ENCODE measurements at regions not wholly inside any gene's neighbourhood (a gene's known extent, or its start where the extent isn't known, plus 50 kb on each side); places are given as distances from the start of the nearest gene placed in this dataset.
"Not testable (repeated sequence)": the region's sequence is repeated elsewhere in the genome, so short reads cannot be mapped to it uniquely, and the experiment has no call there.

GRCh38 chr2:90226465-90227072 lies 1535.1 kb downstream of the RPIA start:
- not testable (repeated sequence) for H2AFZ ChIP-seq (ENCODE audit: low read length); H3K4me1 ChIP-seq (ENCODE audit: insufficient read depth, low read length); H3K4me3 ChIP-seq (ENCODE audit: insufficient read depth, low read length); H3K36me3 ChIP-seq (ENCODE audit: insufficient read depth, low read length); H4K20me1 ChIP-seq (ENCODE audit: insufficient read depth, low read length); H3K4me2 ChIP-seq (ENCODE audit: insufficient read depth, low read length); H3K79me2 ChIP-seq (ENCODE audit: insufficient read depth, low read length); H3K9me3 ChIP-seq (ENCODE audit: low read depth, low read length); H3K27me3 ChIP-seq (ENCODE audit: insufficient read depth, low read length); H3K27ac ChIP-seq (ENCODE audit: low read depth, low read length); DNase-seq (ENCODE audit: insufficient read length, low spot score, missing footprints)
- TF ChIP-seq, protein P1, sequence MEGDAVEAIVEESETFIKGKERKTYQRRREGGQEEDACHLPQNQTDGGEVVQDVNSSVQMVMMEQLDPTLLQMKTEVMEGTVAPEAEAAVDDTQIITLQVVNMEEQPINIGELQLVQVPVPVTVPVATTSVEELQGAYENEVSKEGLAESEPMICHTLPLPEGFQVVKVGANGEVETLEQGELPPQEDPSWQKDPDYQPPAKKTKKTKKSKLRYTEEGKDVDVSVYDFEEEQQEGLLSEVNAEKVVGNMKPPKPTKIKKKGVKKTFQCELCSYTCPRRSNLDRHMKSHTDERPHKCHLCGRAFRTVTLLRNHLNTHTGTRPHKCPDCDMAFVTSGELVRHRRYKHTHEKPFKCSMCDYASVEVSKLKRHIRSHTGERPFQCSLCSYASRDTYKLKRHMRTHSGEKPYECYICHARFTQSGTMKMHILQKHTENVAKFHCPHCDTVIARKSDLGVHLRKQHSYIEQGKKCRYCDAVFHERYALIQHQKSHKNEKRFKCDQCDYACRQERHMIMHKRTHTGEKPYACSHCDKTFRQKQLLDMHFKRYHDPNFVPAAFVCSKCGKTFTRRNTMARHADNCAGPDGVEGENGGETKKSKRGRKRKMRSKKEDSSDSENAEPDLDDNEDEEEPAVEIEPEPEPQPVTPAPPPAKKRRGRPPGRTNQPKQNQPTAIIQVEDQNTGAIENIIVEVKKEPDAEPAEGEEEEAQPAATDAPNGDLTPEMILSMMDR (IDR thresholded peaks at IDR 0.05; ENCODE audit: extremely low read depth, low read depth, low read length) = peak; percentile 12

- H3K79me2 ChIP-seq (ENCODE audit: insufficient read depth, low read length); H3K27ac ChIP-seq (ENCODE audit: low read depth, low read length); H3K36me3 ChIP-seq (ENCODE audit: insufficient read depth, low read length); DNase-seq (ENCODE audit: insufficient read length, low spot score, missing footprints); H2AFZ ChIP-seq (ENCODE audit: low read length); H3K27me3 ChIP-seq (ENCODE audit: insufficient read depth, low read length); H3K4me3 ChIP-seq (ENCODE audit: insufficient read depth, low read length); H4K20me1 ChIP-seq (ENCODE audit: insufficient read depth, low read length); H3K4me2 ChIP-seq (ENCODE audit: insufficient read depth, low read length); H3K9me3 ChIP-seq (ENCODE audit: low read depth, low read length); H3K4me1 ChIP-seq (ENCODE audit: insufficient read depth, low read length): not testable (repeated sequence)
These were observed 1539.7 kb downstream of the RPIA start for GRCh38 chr2:90231199-90231598.

DNA sequence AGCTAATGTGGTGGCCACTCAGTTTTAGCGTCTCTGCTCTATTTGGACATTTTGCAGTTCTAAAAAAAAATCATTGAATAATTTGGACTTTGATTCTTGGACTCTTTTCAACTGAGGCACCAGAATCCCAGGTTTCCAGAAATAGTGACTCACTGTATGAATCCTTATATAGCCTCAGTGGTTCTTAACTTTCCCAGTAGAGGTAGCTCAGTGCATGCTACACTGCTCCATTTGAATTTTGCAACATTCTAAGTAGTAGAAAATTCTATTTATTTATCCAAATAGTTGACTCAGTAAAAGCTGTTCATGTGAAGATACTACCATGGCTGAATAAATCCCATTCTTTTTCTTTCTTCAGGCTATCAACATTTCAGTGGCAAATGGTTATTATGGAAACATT lies 1544.0 kb downstream of the RPIA start:
- not testable (repeated sequence) for DNase-seq (ENCODE audit: insufficient read length, low spot score, missing footprints); H3K36me3 ChIP-seq (ENCODE audit: insufficient read depth, low read length); H3K4me1 ChIP-seq (ENCODE audit: insufficient read depth, low read length); H3K4me2 ChIP-seq (ENCODE audit: insufficient read depth, low read length); H3K27me3 ChIP-seq (ENCODE audit: insufficient read depth, low read length); H2AFZ ChIP-seq (ENCODE audit: low read length); H3K4me3 ChIP-seq (ENCODE audit: insufficient read depth, low read length); H3K9me3 ChIP-seq (ENCODE audit: low read depth, low read length); H3K27ac ChIP-seq (ENCODE audit: low read depth, low read length); H3K79me2 ChIP-seq (ENCODE audit: insufficient read depth, low read length); H4K20me1 ChIP-seq (ENCODE audit: insufficient read depth, low read length)

DNA sequence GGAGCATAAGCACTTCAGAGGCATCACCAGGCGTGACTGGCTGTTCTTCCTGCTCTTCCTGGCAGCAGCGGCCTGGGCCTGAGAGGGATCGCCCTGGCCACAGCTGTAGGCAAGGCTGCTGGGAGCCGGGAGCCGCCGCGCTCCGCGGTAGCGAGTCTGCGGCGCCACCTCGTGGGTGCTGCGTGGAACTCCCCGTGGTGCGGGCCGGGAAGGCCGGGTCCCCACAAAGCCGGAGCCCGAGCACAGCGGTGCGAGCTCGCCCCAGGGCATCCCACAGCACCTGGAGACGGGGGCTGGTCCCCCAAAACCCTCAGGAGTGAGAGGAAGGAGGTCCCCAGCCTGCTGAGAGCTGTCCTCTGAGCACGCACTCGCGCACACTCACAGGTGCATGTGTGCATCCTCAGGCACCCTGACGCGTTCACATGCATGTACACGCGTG lies 1546.5 kb downstream of the RPIA start:
- TF ChIP-seq, protein P1 (IDR thresholded peaks at IDR 0.05; ENCODE audit: extremely low read depth, low read depth, low read length) = peak; percentile 36
- not testable (repeated sequence) for H3K27ac ChIP-seq (ENCODE audit: low read depth, low read length); H2AFZ ChIP-seq (ENCODE audit: low read length); H3K27me3 ChIP-seq (ENCODE audit: insufficient read depth, low read length); H3K79me2 ChIP-seq (ENCODE audit: insufficient read depth, low read length); H3K4me2 ChIP-seq (ENCODE audit: insufficient read depth, low read length); H3K4me3 ChIP-seq (ENCODE audit: insufficient read depth, low read length); H3K9me3 ChIP-seq (ENCODE audit: low read depth, low read length); H3K36me3 ChIP-seq (ENCODE audit: insufficient read depth, low read length); H3K4me1 ChIP-seq (ENCODE audit: insufficient read depth, low read length); H4K20me1 ChIP-seq (ENCODE audit: insufficient read depth, low read length)
- DNase-seq (ENCODE audit: insufficient read length, low spot score, missing footprints) = peak; percentile 49

DNA sequence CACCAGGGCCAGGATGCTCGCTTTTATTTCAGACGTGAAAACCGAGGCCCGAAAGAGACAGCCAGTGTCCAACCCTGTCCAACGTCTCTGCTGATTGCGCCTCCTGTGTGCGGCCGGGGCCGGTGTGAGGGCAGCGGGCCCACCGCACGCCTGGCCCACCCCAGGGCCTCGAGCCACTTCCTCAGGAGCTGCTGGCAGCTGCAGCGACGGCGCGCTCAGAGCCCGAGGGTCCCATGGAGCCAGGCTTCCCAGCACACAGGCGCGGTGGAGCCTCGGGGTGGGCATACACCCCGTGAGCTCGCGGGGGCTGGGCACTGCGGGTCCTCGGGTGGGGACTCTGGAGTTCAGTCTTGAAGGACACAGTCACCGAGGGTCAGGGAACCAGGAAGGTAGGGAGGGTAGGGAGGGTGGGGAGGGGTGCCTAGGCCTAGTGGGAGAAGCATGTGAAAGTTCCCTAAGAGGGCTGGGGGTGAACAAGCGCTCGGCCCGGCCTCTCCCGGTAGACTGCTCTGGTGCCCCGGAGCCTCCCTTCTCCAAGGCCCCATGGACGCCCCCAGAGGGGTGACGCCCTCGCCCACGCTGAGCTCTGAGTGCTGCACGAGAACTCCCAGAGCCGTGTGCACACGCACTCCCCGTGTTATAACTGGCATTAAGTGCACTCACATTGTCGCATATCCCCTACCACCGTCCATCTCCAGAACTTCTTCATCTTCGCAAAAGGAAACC lies 1547.2 kb downstream of the RPIA start:
- H3K36me3 ChIP-seq (ENCODE audit: insufficient read depth, low read length); H3K79me2 ChIP-seq (ENCODE audit: insufficient read depth, low read length); H3K4me3 ChIP-seq (ENCODE audit: insufficient read depth, low read length); H3K27ac ChIP-seq (ENCODE audit: low read depth, low read length); DNase-seq (ENCODE audit: insufficient read length, low spot score, missing footprints); H4K20me1 ChIP-seq (ENCODE audit: insufficient read depth, low read length); H2AFZ ChIP-seq (ENCODE audit: low read length); H3K4me1 ChIP-seq (ENCODE audit: insufficient read depth, low read length); H3K27me3 ChIP-seq (ENCODE audit: insufficient read depth, low read length); H3K4me2 ChIP-seq (ENCODE audit: insufficient read depth, low read length); H3K9me3 ChIP-seq (ENCODE audit: low read depth, low read length): not testable (repeated sequence)

- H3K27me3 ChIP-seq (ENCODE audit: insufficient read depth, low read length); H3K4me2 ChIP-seq (ENCODE audit: insufficient read depth, low read length); H3K9me3 ChIP-seq (ENCODE audit: low read depth, low read length); DNase-seq (ENCODE audit: insufficient read length, low spot score, missing footprints); H3K4me1 ChIP-seq (ENCODE audit: insufficient read depth, low read length); H4K20me1 ChIP-seq (ENCODE audit: insufficient read depth, low read length); H3K79me2 ChIP-seq (ENCODE audit: insufficient read depth, low read length); H2AFZ ChIP-seq (ENCODE audit: low read length); H3K27ac ChIP-seq (ENCODE audit: low read depth, low read length); H3K4me3 ChIP-seq (ENCODE audit: insufficient read depth, low read length); H3K36me3 ChIP-seq (ENCODE audit: insufficient read depth, low read length): not testable (repeated sequence)
These were observed 1548.3 kb downstream of the RPIA start for GRCh38 chr2:90239769-90240168.

DNA sequence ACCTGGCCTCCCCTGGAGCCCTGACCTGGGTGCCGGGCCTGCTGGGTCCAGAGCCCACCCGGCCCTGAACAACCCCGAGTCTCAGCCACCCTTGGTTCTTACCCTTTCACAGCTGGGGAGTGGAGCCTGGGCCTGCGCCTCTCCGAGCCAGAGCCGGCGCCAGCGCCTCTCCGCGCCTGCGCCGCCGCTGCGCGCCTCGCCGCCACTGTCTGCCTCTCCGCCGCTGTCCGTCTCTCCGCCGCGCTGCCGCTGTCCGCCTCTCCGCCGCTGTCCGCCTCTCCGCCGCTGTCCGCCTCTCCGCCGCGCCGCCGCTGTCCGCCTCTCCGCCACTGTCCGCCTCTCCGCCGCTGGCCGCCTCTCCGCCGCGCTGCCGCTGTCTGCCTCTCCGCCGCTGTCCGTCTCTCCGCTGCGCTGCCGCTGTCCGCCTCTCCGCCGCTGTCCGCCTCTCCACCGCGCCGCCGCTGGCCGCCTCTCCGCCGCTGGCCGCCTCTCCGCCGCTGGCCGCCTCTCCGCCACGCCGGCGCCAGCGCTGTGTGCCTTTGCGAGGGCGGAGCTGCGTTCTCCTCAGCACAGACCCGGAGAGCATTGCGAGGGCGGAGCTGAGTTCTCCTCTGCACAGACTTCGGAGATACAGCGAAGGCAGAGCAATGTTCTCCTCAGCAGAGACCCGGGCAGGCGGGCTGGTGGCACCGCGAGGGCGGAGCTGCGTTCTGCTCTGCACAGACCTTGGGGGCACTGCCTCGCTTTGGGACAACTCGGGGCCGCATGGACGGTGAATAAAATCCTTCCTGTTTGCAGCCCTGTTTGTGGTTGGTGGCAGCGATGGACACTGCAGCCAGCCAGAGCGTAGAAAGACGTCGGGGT lies 1553.7 kb downstream of the RPIA start:
- peak; percentile 31 for DNase-seq (ENCODE audit: insufficient read length, low spot score, missing footprints)
- not testable (repeated sequence) for H3K4me1 ChIP-seq (ENCODE audit: insufficient read depth, low read length); H3K27ac ChIP-seq (ENCODE audit: low read depth, low read length); H3K27me3 ChIP-seq (ENCODE audit: insufficient read depth, low read length); H3K79me2 ChIP-seq (ENCODE audit: insufficient read depth, low read length); H3K36me3 ChIP-seq (ENCODE audit: insufficient read depth, low read length); H3K4me2 ChIP-seq (ENCODE audit: insufficient read depth, low read length); H2AFZ ChIP-seq (ENCODE audit: low read length); H4K20me1 ChIP-seq (ENCODE audit: insufficient read depth, low read length); H3K9me3 ChIP-seq (ENCODE audit: low read depth, low read length)
- peak overlapping the region; percentile 55 for H3K4me3 ChIP-seq (ENCODE audit: insufficient read depth, low read length)

All from osteoblast (primary cell).